IPS-15b (cell line): ENCODE measurements at regions not wholly inside any gene's neighbourhood (a gene's known extent, or its start where the extent isn't known, plus 50 kb on each side); places are given as distances from the start of the nearest gene placed in this dataset.

ENCODE experiments used
- H3K27me3 ChIP-seq: one replicate; pipeline ENCODE4 v1.6.1; 2013; ENCODE audit warnings: low read length; ENCODE audit not compliant: control insufficient read depth, insufficient read depth
- H3K36me3 ChIP-seq: one replicate; pipeline ENCODE4 v1.6.1; 2013; ENCODE audit warnings: low read length; ENCODE audit not compliant: control insufficient read depth, insufficient read depth
- H3K4me1 ChIP-seq: one replicate; pipeline ENCODE4 v1.6.1; 2013; ENCODE audit warnings: mild to moderate bottlenecking, low read length; ENCODE audit not compliant: control insufficient read depth, insufficient read depth
- H3K4me3 ChIP-seq: one replicate; pipeline ENCODE4 v1.5.1; 2013; ENCODE audit warnings: low read depth, low read length
- H3K9ac ChIP-seq: one replicate; pipeline ENCODE4 v1.6.1; 2013; ENCODE audit warnings: low read depth, mild to moderate bottlenecking, low read length
- H3K9me3 ChIP-seq: one replicate; pipeline ENCODE4 v1.6.1; 2013; ENCODE audit warnings: mild to moderate bottlenecking, low read length; ENCODE audit not compliant: control insufficient read depth, insufficient read depth

- Histone ChIP-seq H3K36me3 (no peaks in the 10 kb centered on the region), H3K27me3 (no peaks in the 10 kb centered on the region), H3K4me3 (no peak overlapping the region), H3K4me1 (no peaks in the 10 kb centered on the region), H3K9me3 (no peaks in the 10 kb centered on the region), H3K9ac (no peak overlapping the region)
These were observed 1148.4 kb downstream of the VRK1 start for GRCh38 chr14:97945631-97946030.

GRCh38 chr14:97946240-97946639 lies 1149.1 kb downstream of the VRK1 start:
- Histone ChIP-seq H3K36me3 (no peaks in the 10 kb centered on the region), H3K27me3 (no peaks in the 10 kb centered on the region), H3K4me3 (no peak overlapping the region), H3K9ac (no peak overlapping the region), H3K9me3 (no peaks in the 10 kb centered on the region), H3K4me1 (no peaks in the 10 kb centered on the region)

GRCh38 chr14:97946641-97947040 lies 1149.5 kb downstream of the VRK1 start:
- H3K36me3 ChIP-seq, result no peaks in the 10 kb centered on the region

GRCh38 chr14:97948841-97949240 lies 1151.7 kb downstream of the VRK1 start:
- Histone ChIP-seq H3K36me3 (no peaks in the 10 kb centered on the region), H3K9me3 (no peaks in the 10 kb centered on the region), H3K27me3 (no peaks in the 10 kb centered on the region), H3K9ac (no peak overlapping the region), H3K4me3 (no peak overlapping the region), H3K4me1 (no peaks in the 10 kb centered on the region)

More at GRCh38 chr14:97946641-97947040, 1149.5 kb downstream of the VRK1 start:
- no peaks in the 10 kb centered on the region for H3K9me3 ChIP-seq
- no peak overlapping the region for H3K4me3 ChIP-seq
- no peaks in the 10 kb centered on the region for H3K27me3 ChIP-seq
- H3K9ac ChIP-seq, result no peak overlapping the region
- no peaks in the 10 kb centered on the region for H3K4me1 ChIP-seq

- Histone ChIP-seq H3K36me3 (no peaks in the 10 kb centered on the region), H3K9ac (no peak overlapping the region), H3K9me3 (no peaks in the 10 kb centered on the region), H3K27me3 (no peaks in the 10 kb centered on the region), H3K4me1 (no peaks in the 10 kb centered on the region), H3K4me3 (no peak overlapping the region)
These were observed 1159.6 kb downstream of the VRK1 start for GRCh38 chr14:97956581-97957340.

- H3K9me3 ChIP-seq, result no peaks in the 10 kb centered on the region
- no peaks in the 10 kb centered on the region for H3K4me1 ChIP-seq
- no peaks in the 10 kb centered on the region for H3K27me3 ChIP-seq
- no peaks in the 10 kb centered on the region for H3K36me3 ChIP-seq
- no peak overlapping the region for H3K4me3 ChIP-seq
- no peak overlapping the region for H3K9ac ChIP-seq
These were observed 1162.1 kb downstream of the VRK1 start for GRCh38 chr14:97959251-97959650.

- Histone ChIP-seq H3K36me3 (no peaks in the 10 kb centered on the region), H3K9ac (no peak overlapping the region), H3K9me3 (no peaks in the 10 kb centered on the region), H3K27me3 (no peaks in the 10 kb centered on the region), H3K4me1 (no peaks in the 10 kb centered on the region), H3K4me3 (no peak overlapping the region)
These were observed 1163.3 kb downstream of the VRK1 start for GRCh38 chr14:97960436-97960835.

- no peaks in the 10 kb centered on the region for H3K27me3 ChIP-seq
- no peak overlapping the region for H3K9ac ChIP-seq
These were observed 1173.0 kb downstream of the VRK1 start for GRCh38 chr14:97970222-97970621.

GRCh38 chr14:97975216-97975615 lies 1178.0 kb downstream of the VRK1 start:
- Histone ChIP-seq H3K9ac (no peak overlapping the region), H3K9me3 (no peaks in the 10 kb centered on the region), H3K27me3 (no peaks in the 10 kb centered on the region), H3K4me1 (no peaks in the 10 kb centered on the region), H3K4me3 (no peak overlapping the region), H3K36me3 (no peaks in the 10 kb centered on the region)

More at GRCh38 chr14:97970222-97970621, 1173.0 kb downstream of the VRK1 start:
- Histone ChIP-seq H3K36me3 (no peaks in the 10 kb centered on the region), H3K4me3 (no peak overlapping the region), H3K4me1 (no peaks in the 10 kb centered on the region), H3K9me3 (no peaks in the 10 kb centered on the region)

GRCh38 chr14:97975962-97976361 lies 1178.8 kb downstream of the VRK1 start:
- H3K9ac ChIP-seq, result no peak overlapping the region
- H3K4me3 ChIP-seq, result no peak overlapping the region
- no peaks in the 10 kb centered on the region for H3K27me3 ChIP-seq
- no peaks in the 10 kb centered on the region for H3K9me3 ChIP-seq
- H3K4me1 ChIP-seq, result no peaks in the 10 kb centered on the region
- no peaks in the 10 kb centered on the region for H3K36me3 ChIP-seq

GRCh38 chr14:97976861-97977260 lies 1179.7 kb downstream of the VRK1 start:
- Histone ChIP-seq H3K36me3 (no peaks in the 10 kb centered on the region), H3K4me1 (no peaks in the 10 kb centered on the region), H3K9me3 (no peaks in the 10 kb centered on the region), H3K27me3 (no peaks in the 10 kb centered on the region), H3K4me3 (no peak overlapping the region), H3K9ac (no peak overlapping the region)

- no peak overlapping the region for H3K9ac ChIP-seq
- H3K4me3 ChIP-seq, result no peak overlapping the region
- no peaks in the 10 kb centered on the region for H3K27me3 ChIP-seq
- H3K36me3 ChIP-seq, result no peaks in the 10 kb centered on the region
- H3K4me1 ChIP-seq, result no peaks in the 10 kb centered on the region
- no peaks in the 10 kb centered on the region for H3K9me3 ChIP-seq
These were observed 1180.6 kb downstream of the VRK1 start for GRCh38 chr14:97977651-97978261.
